ENCODE measurements at regions not wholly inside any gene's neighbourhood (a gene's known extent, or its start where the extent isn't known, plus 50 kb on each side); places are given as distances from the start of the nearest gene placed in this dataset.
A peak's percentile ranks its signal among the peaks of the same experiment; 100 is the strongest.
"Not testable (repeated sequence)": the region's sequence is repeated elsewhere in the genome, so short reads cannot be mapped to it uniquely, and the experiment has no call there.

DNA sequence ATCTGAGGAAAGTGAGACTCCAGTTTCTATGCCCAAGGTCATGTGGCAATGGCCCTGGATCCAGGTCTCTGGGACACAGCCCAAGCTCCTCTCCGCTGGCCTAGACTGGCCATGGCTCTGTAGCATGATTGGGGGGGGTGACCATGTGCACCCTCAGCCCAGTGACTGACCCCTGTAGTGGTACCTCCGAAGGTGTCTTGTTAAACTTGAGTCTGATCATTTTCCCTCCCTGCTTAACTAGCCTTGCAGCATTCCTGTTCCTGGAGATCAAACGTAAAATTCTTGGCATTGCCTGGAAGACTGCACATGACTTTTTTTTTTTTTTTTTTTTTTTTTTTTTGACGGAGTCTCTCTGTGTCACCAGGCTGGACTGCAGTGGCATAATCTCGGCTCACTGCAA is 1116.0 kb downstream of the TBC1D22A start:
- TF ChIP-seq, protein P1, sequence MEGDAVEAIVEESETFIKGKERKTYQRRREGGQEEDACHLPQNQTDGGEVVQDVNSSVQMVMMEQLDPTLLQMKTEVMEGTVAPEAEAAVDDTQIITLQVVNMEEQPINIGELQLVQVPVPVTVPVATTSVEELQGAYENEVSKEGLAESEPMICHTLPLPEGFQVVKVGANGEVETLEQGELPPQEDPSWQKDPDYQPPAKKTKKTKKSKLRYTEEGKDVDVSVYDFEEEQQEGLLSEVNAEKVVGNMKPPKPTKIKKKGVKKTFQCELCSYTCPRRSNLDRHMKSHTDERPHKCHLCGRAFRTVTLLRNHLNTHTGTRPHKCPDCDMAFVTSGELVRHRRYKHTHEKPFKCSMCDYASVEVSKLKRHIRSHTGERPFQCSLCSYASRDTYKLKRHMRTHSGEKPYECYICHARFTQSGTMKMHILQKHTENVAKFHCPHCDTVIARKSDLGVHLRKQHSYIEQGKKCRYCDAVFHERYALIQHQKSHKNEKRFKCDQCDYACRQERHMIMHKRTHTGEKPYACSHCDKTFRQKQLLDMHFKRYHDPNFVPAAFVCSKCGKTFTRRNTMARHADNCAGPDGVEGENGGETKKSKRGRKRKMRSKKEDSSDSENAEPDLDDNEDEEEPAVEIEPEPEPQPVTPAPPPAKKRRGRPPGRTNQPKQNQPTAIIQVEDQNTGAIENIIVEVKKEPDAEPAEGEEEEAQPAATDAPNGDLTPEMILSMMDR (IDR thresholded peaks at IDR 0.05): no peak
- no peak for DNase-seq (ENCODE audit: low spot score)
- H3K4me3 ChIP-seq: no peak overlapping the region
- H3K27ac ChIP-seq: no peak overlapping the region

DNA sequence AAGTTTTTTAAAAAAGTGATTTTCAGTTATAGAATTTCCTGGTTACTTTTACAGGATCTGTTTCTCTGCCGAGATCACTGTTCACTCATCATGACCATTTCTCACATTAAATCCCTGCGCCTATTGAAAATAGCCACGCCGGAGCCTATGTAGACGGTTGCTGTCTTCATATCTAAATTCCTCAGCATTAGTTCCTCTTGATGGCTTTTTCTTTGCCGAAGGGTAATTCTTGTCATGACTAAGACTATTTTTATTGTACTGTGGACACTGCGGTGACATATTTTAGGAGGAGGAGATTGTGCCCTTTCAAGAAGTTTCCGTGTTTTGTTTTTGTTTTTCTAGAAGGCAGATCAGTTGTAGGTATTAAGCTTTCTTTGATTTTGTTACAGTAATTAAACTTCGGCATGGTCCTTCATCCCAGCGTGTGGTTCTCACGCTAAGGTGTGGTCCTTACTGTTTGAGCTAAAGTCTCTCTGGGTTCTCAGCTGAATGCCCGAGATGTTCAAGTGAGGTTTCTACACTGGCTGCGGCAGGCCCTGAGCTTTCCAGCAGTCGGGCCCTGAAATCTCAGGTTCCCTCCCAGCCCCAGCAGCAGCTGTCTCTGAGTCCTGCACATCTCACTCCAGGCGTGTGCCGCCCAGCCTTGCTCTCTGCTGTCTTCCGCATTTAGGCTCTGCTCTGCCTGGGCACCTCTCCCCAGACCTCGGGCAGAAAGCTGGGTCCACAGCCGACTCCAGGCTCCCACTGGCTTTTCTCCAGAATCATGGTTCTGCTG is 1110.5 kb downstream of the TBC1D22A start:
- H3K27ac ChIP-seq: no peak overlapping the region
- no peak overlapping the region for H3K4me3 ChIP-seq
- TF ChIP-seq, protein P1 (IDR thresholded peaks at IDR 0.05): no peak
- DNase-seq (ENCODE audit: low spot score): peak; percentile 26

DNA sequence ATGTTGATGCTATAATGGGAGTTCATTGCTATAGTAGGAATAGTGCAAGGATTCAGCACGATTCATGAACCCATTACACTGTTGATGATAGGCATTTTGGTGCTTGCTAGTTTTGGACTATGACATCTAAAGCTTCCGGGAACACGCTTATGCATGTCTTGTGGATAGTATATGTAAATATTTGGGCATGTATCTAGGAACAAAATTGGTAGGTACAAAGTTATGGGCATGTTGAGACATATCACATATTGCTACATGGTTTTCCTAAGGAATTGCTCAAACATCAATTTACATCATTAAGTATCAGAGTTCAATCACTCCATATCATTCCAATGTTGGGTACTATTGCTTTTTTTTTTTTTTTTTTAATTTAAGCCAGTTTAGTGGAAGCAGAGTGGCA is 1103.2 kb downstream of the TBC1D22A start:
- Histone ChIP-seq H3K27ac (no peak overlapping the region), H3K4me3 (no peak overlapping the region)
- TF ChIP-seq, protein P1 (IDR thresholded peaks at IDR 0.05): no peak
- no peak for DNase-seq (ENCODE audit: low spot score)

DNA sequence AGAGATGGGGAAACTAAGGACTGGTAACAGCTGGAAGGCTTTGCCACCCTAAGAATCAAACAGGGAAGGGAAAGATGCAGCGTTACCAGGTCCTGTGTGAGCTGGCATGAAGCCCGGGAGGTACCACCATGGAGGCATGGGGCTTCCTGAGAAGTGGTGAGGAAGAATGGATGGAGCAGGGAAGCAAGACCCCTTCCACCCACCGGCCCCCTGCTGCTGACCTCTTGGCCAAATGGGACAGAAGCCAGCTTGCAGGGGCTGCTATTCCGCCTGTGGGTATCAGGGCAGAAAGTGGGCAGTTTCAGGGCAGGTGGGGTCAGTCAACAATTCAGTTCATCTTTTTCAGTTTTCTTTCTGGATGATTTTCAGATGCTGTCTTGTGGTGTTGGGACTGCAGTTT is 1099.9 kb downstream of the TBC1D22A start:
- Histone ChIP-seq H3K4me3 (no peak overlapping the region), H3K27ac (no peak overlapping the region)
- peak; percentile 43 for DNase-seq (ENCODE audit: low spot score)
- TF ChIP-seq, protein P1 (IDR thresholded peaks at IDR 0.05): no peak

DNA sequence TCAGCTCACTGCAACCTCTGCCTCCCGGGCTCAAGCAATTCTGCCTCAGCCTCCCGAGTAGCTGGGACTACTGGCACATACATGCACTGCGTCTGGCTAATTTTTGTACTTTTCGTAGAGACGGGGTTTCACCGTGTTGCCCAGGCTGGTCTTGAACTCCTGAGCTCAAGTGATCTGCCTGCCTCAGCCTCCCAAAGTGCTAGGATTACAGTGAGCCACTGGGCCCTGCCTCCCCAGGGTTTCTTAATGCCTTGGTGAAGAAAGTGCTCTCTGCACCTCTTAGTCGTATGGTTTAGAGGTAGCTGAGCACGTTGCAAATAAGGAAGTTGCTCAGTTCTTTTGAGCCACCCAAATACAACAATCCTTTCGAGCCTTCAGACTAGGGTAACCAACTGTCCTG is 1098.5 kb downstream of the TBC1D22A start:
- DNase-seq (ENCODE audit: low spot score): peak; percentile 24
- not testable (repeated sequence) for H3K27ac ChIP-seq, H3K4me3 ChIP-seq

DNA sequence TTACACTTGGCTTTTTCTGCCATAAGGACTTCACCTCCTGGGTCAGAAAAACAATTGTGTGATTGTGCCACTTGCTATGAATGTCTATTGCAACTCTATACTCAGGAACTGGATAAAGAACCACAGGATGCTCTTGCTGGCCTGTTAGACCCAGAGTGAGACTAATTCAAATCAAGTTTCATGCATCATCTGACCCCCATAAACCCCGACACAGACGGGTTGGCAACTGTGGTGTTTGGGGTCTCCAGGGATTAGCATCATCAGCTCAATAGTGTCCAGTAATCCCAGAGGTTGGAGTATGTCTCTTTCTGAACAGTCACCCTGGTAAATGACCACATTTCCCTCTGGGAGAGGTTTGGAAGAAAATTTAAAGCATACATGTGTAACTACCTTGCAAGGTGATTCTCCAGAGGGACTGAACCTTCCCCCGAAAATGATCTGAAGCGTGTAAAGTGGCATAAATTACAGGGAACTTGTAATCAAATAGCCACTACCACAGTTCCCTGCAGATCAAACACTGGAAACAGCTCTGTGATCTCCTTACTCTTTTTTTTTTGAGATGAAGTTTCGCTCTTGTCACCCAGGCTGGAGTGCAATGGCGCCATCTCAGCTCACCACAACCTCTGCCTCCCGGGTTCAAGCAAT is 1097.6 kb downstream of the TBC1D22A start:
- H3K27ac ChIP-seq: no peak overlapping the region
- TF ChIP-seq, protein P1 (IDR thresholded peaks at IDR 0.05): no peak
- H3K4me3 ChIP-seq: no peak overlapping the region
- DNase-seq (ENCODE audit: low spot score): peak; percentile 19

DNA sequence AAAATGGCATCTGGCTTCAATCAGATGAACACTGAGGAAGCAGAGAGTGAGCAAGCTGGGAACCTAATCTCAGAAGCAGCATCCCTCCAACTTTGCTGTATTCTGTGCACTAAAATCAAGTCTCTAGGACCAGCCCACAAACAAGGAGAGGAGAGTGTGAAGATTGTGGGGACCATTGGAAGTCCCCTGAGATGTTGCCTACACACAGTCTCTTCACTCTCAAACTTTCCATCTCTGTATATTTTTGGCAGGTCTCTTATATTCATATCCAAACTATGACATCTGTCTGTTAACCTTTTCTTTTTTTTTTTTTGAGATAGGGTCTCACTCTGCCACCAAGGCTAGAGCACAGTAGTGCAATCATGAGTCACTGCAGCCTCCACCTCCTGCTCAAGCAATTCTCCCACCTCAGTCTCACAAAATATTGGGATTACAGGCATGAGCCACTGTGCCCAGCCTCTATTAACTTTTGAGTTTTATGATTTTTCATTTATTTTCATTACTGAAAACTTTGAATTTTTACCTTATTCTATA is 1096.4 kb downstream of the TBC1D22A start:
- H3K4me3 ChIP-seq: no peak overlapping the region
- no peak for DNase-seq (ENCODE audit: low spot score)
- TF ChIP-seq, protein P1 (IDR thresholded peaks at IDR 0.05): no peak
- H3K27ac ChIP-seq: no peak overlapping the region
